ENCODE measurements at regions not wholly inside any gene's neighbourhood (a gene's known extent, or its start where the extent isn't known, plus 50 kb on each side); places are given as distances from the start of the nearest gene placed in this dataset.
"Not testable (repeated sequence)": the region's sequence is repeated elsewhere in the genome, so short reads cannot be mapped to it uniquely, and the experiment has no call there.

DNA sequence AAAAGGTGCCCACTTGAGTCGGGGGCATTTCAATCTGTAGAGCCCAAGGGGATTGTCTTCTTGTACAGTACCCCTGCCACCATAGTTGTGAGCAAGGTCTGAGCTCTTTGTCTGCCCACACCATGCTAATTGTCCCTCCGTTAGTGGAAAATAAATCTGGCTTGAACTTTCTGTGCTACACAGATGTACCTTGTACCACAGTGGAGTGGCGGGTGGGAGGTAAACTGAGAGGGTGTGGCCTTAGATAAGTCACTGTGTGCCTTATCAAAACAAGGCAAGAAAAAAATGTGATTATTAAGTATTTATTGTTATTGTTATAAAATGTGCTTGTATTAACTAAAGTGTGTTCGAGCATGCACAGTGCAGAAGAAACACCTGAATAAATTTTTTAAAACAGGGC is 242.9 kb upstream of the C2CD4B start:
- DNase-seq (ENCODE audit: low spot score), result no peak

DNA sequence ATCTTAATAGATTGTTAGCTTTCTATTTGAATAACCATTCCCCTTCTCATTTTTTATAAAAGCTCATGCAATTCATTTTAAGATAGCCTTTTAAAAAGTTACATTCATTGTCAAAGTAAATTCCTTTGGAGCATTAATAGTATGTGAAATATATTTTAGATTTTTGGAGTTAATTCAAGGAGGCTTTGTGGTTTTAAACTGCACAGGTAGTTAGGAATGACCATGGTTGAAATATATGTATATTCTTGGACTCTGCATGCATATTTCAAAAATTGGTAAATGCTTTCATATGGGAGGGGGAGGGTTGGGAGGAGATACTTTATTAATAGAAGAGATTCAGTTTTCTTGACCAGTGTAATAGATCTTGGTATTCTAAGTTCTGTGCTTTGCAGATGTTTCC is 244.4 kb upstream of the C2CD4B start:
- DNase-seq (ENCODE audit: low spot score), result no peak

GRCh38 chr15:62412686-62413085 is 247.6 kb upstream of the C2CD4B start:
- no peak for DNase-seq (ENCODE audit: low spot score)

DNA sequence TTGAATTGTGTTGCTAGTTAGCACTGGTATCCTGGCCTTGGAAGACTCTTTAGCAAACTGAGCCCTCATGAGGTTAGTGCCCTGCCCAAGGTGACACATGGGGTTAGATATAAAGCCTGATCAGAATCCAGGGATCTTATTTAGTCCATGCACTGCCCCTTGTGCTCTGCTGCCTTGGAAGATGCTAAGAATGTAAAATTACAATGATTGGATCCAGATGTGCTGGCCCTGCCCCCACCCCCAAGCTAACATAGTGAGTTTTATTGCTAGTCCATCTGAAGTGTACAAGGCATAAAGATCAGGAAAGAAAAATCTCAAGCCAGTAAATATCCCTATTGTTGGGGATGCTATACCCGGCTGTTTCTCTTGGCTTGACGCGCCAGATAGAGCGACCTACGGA is 248.1 kb upstream of the C2CD4B start:
- no peak for DNase-seq (ENCODE audit: low spot score)

- DNase-seq (ENCODE audit: low spot score), result no peak
These were observed 248.7 kb upstream of the C2CD4B start for GRCh38 chr15:62413786-62414185.

DNA sequence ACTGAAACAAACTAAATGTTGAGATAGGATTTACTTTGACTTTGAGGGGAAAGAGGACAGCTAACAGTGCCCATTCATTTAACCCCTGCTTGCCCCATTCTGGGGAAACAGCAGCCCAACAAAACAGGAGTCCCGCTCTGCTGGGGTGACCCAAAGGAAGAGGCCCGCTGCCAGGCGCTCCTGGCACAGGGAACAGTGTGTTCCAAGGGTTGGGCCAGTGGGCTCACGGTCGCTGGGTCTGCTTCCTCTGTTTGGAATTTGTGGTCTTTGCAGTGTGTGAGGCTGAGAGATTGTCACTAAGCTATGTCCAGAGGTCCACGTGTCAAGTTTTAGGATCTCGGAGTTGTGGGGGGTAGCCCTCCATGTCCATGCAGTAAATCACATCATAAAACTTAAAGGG is 250.4 kb upstream of the C2CD4B start:
- no peak for DNase-seq (ENCODE audit: low spot score)

DNA sequence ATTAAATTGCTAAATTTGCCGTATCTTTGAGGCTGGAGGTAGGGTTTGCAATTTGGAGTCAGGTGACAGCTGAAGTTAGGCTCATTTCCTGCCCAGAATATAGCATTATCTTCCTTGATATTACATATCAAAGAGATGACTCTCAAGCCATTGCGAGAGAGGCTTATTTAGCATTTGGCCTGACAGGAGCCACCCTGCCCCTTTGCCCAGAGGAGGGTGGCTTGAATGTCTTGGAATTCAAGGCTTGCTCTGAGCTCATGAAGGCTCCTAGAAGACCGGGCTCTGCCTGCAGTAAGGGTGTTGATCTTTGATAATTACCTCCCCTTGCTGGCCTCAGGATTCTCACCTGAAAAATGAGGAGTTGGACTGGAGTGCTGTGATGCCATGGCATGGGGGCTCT is 251.4 kb upstream of the C2CD4B start:
- no peak for DNase-seq (ENCODE audit: low spot score)

GRCh38 chr15:62417439-62417838 is 252.4 kb upstream of the C2CD4B start:
- DNase-seq (ENCODE audit: low spot score), result no peak

DNA sequence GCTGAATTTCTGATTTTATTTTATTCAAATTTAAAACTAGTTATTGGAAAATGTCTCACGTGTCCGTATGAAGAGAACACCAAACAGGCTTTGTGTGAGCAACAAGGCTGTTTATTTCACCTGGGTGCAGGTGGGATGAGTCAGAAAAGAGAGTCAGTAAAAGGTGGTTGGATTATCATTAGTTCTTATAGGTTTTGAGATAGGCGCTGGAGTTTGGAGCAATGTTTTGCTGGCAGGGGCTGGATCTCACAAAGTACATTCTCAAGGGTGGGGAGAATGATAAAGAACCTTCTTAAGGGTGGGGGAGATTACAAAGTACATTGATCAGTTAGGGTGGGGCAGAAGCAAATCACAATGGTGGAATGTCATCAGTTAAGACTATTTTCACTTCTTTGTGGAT is 253.4 kb upstream of the C2CD4B start:
- DNase-seq (ENCODE audit: low spot score), result not testable (repeated sequence)

DNA sequence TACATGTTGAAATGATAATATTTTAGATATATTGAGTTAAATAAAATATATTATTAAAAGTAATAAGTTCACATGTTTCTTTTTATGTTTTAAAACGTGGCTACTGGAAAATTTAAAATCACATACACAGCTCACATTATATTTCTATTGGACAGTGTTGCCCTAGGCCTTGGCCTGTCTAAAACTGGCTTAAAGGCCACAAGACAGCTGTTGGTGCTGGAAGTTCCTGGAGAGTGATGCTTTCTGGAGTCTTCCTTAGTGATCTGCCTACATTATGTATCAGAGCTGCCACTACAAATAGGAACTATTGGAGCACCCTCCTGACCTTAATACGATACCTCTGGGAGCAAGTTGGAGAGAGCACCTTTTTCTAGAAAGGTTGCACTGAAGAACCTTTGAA is 254.1 kb upstream of the C2CD4B start:
- no peak for DNase-seq (ENCODE audit: low spot score)

GRCh38 chr15:62420371-62420770 is 255.3 kb upstream of the C2CD4B start:
- not testable (repeated sequence) for DNase-seq (ENCODE audit: low spot score)

- no peak for DNase-seq (ENCODE audit: low spot score)
These were observed 256.2 kb upstream of the C2CD4B start for GRCh38 chr15:62421289-62421688.

GRCh38 chr15:62426387-62426956 is 261.4 kb upstream of the C2CD4B start:
- DNase-seq (ENCODE audit: low spot score), result no peak

- no peak for DNase-seq (ENCODE audit: low spot score)
These were observed 263.2 kb upstream of the C2CD4B start for GRCh38 chr15:62428259-62428658.

GRCh38 chr15:62428851-62429598 is 263.9 kb upstream of the C2CD4B start:
- DNase-seq (ENCODE audit: low spot score), result no peak

- no peak for DNase-seq (ENCODE audit: low spot score)
These were observed 265.0 kb upstream of the C2CD4B start for GRCh38 chr15:62430056-62430455.

GRCh38 chr15:62430552-62430951 is 265.5 kb upstream of the C2CD4B start:
- DNase-seq (ENCODE audit: low spot score), result no peak

- no peak for DNase-seq (ENCODE audit: low spot score)
These were observed 266.1 kb upstream of the C2CD4B start for GRCh38 chr15:62431008-62431797.

DNA sequence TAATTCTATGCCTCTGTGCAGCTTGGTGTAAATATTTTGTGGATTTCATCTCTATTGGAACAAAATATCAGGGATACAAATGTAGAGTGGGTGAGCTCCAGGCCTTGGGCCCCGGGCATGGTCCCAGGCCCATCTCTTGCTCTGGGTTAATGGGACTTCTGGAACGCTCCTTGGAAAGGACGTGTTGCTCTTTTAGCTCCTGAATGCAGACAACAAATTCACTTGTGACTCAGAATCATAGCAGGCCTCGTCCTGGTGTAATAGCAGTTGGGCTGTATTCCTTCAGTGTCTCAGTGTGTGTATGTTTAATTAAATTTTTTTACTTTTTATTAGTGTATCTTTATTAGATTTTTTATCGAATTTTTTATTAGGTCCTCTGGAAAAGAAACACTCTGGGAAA is 266.7 kb upstream of the C2CD4B start:
- DNase-seq (ENCODE audit: low spot score), result no peak

GRCh38 chr15:62432702-62433398 is 267.8 kb upstream of the C2CD4B start:
- no peak for DNase-seq (ENCODE audit: low spot score)

- no peak for DNase-seq (ENCODE audit: low spot score)
These were observed 271.1 kb upstream of the C2CD4B start for GRCh38 chr15:62436235-62436634.

DNA sequence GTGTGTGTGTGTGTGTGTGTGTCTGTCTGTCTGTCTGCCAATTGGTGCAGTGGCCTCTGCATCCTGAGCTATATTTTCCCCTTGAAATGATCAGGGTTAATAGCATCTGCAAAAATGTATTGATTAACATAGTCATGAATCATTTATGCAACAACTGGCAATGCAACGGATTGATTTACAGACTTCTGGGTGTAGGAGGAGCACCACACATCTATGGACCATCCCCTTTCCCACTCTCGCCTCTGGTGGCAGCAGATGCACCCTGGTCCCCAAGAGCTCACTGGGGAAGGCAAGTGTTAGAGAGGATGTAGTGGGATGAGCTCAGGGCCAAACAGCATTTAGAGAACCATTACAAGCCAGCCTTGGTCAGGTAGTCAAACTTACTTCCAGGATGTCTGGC is 272.7 kb upstream of the C2CD4B start:
- no peak for DNase-seq (ENCODE audit: low spot score)

DNA sequence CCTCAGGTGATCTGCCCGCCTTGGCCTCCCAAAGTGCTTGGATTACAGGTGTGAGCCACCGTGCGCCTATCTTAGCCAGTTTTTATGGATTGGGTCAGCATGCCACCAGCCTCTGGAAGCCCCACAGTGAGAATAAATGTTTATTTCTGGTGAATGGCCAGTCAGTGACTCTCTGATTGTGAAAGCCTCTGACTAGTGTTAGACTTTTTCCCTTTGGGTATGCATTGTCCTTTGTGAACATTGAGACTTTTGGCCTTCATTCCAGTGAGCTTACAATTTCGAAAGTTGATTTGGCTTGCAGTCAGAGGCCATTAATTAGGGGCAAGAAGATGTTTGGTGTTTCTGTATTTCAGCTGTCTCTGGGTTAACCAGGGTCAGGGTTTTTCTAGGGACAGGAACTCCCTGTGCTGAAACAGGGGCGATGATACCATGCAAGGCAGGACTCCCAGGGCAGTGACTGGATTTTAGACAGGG is 274.5 kb upstream of the C2CD4B start:
- DNase-seq (ENCODE audit: low spot score), result no peak

All from COLO829 (cell line).